H1 (cell line): ENCODE measurements at regions not wholly inside any gene's neighbourhood (a gene's known extent, or its start where the extent isn't known, plus 50 kb on each side); places are given as distances from the start of the nearest gene placed in this dataset.

Experiments used
- CTCF ChIP-seq, 3 experiments: IDR thresholded peaks; 1 replicate in 2 of 3; 2 replicates in 1 of 3; pipeline versions ENCODE4 v1.5.1 to v1.6.1; 2011; ENCODE audit warnings: low read length in 3 of 3, mild to moderate bottlenecking in 3 of 3, inconsistent platforms in 2 of 3, low read depth in 1 of 3, moderate library complexity in 1 of 3; ENCODE audit not compliant: insufficient read depth in 1 of 3; ENCODE audit errors: control extremely low read depth in 1 of 3
- SUZ12 ChIP-seq: fragments of 200-600 bp; sonication (generic); IDR thresholded peaks from 2 replicates; pipeline ENCODE4 v1.6.1; 2012; ENCODE audit warnings: mild to moderate bottlenecking, inconsistent platforms, low read length, moderate library complexity, mixed read lengths

GRCh38 chrX:140563893-140564292 is 59.0 kb upstream of the SOX3 start:
- no peak for TF ChIP-seq SUZ12
- TF ChIP-seq CTCF (IDR thresholded peaks at IDR 0.05; ENCODE audit: control extremely low read depth in 1 of 3, insufficient read depth in 1 of 3, low read depth in 1 of 3, low read length in 3 of 3) = no peak
